Left forelimb (tissue), 1 donor: ENCODE measurements at regions not wholly inside any gene's neighbourhood (a gene's known extent, or its start where the extent isn't known, plus 50 kb on each side); places are given as distances from the start of the nearest gene placed in this dataset.
"Not testable (repeated sequence)": the region's sequence is repeated elsewhere in the genome, so short reads cannot be mapped to it uniquely, and the experiment has no call there.

Experiments used
- DNase-seq: peaks from one replicate; pipeline ENCODE4 v3.0.0-alpha.2; 2018; ENCODE audit warnings: low spot score

GRCh38 chr1:234817313-234818039, 207.5 kb upstream of the IRF2BP2 start:
- DNase-seq: not testable (repeated sequence)

GRCh38 chr1:234816864-234817263, 206.9 kb upstream of the IRF2BP2 start:
- DNase-seq: not testable (repeated sequence)

DNA sequence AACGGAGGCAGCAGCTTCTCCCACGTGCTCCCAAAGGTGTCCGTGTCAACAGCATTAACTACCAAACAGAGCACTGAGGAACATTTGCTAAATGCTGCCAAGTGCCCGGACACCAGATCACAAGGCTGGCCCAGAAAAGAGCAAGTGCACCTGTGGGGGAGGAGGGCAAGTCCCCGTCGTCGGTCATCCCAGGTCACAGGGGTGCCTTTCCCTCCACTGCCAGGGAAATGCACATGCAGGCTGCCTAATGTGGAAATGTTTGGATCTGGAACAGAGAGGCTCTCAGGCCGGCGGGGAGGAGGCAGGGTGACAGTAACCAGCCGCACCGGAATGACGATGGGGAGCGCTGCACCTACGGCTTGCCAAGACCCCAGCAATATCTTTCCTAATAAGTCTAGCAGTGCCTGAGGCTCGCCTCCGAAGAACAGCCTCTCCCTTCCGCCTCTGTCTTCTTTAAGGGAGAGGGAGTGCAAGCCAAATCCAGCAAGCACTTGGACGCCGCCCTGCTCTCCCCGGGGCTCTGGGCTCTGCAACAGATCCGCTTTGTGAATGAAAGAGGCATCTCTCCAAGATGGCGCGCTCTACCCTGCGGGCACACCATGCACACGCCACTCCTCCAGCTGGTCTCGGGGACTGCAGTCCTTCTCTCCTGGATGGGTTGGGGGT, 206.3 kb upstream of the IRF2BP2 start:
- peak; percentile 73 for DNase-seq

DNA sequence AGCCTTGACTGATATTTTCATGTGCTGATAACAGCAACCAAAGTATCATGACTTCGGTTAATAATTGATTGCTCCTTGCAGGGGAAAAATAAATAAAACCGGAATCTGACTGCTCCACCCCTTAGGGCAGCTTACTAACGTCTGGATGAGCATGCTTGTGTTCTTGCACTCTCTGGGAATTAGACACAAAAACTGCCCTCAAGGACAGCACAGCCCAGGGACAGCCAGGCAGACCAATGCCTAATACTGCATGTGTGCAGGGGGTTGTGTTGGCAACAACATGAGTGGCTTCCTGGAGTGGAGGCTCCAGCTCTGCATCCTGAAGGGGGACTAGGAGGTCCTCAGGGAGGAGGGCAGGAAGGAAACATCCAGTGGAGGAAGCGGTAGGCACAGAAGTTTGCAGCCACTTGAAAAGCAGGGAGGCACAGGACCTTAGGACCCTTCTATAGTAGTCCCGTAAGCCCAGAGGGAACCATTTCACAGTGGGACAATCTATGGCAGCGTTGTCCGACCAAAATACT, 205.4 kb upstream of the IRF2BP2 start:
- DNase-seq: not testable (repeated sequence)

DNA sequence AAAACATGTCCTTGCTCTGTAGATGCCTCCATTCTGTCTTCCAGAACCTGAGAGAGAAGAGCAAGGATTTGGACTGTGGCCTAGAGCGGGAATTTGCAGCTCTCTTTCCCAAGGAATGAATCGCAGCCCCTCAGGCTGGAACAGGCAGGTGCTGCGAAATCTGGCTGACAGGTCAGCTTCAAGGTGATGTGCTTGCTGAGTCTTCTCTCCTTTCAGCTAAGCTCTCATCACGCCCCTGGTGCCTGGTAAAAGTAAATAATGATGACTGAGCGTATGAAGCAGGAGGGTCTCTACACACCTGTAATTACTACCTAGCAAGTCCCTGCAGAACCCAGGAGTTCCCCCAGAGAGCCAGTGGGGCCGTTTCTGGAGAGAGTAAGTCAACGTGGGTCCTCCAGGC, 204.3 kb upstream of the IRF2BP2 start:
- DNase-seq: not testable (repeated sequence)

- not testable (repeated sequence) for DNase-seq
Measured at GRCh38 chr1:234811824-234812223, 201.8 kb upstream of the IRF2BP2 start.

GRCh38 chr1:234810726-234811125, 200.7 kb upstream of the IRF2BP2 start:
- not testable (repeated sequence) for DNase-seq

GRCh38 chr1:234809854-234810245, 199.9 kb upstream of the IRF2BP2 start:
- DNase-seq: not testable (repeated sequence)

- not testable (repeated sequence) for DNase-seq
Measured at GRCh38 chr1:234808943-234809853, 199.2 kb upstream of the IRF2BP2 start.

DNA sequence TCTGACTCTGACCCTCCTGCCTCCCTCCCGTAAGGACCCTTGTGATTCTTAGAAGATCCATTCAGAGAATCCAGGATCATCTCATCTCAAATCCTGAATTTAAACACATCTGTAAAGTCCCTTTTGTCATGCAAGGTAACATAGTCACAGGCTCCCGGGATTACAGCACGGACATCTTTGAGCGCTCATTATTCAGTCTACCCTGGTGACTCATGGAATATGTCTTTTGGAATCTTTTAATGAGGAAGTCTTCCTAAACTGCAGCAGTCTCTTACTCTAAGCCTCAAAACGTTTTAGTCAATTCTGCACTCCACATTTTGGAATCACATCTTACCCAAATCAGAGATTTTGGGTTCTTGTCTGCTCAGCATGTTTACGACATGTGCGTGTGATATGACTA, 198.5 kb upstream of the IRF2BP2 start:
- not testable (repeated sequence) for DNase-seq

DNA sequence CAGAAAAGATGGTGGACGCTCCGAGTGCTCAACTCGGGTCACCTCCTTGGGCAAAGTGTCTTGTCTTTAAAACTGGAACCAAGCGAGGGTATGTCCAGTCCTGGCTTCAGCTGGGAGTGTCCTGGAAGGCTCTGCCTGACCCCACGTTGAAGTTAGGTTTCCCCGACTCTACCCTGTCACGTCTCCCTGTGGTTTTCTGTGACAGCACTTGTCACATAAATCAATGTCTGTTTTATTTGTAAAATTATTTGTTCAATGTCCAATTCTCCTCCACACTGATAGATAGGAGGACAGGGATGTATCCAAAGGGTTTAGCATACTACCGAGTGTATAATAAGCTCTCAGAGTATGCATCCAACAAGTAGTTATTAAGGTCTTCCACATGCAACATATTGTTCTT, 197.7 kb upstream of the IRF2BP2 start:
- DNase-seq: not testable (repeated sequence)

DNA sequence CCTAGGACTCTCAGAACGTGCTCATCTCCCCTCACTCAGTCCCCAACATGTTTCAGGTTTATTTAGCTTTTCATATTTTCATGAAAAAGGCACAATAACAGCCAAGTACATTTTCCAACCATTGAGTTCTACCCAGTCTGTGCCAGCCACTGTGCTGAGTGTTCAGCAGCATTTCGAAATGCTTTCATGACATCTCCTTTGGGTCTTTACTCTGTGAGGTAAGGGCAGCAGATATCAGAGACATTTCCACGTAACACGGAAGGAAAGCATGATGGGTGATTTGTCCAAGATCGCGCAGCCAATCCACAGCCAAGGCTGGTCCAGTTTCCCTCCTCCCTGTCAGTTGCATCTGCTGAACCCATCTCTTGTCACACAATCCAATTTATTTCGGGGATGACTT, 192.6 kb upstream of the IRF2BP2 start:
- DNase-seq: peak; percentile 5

DNA sequence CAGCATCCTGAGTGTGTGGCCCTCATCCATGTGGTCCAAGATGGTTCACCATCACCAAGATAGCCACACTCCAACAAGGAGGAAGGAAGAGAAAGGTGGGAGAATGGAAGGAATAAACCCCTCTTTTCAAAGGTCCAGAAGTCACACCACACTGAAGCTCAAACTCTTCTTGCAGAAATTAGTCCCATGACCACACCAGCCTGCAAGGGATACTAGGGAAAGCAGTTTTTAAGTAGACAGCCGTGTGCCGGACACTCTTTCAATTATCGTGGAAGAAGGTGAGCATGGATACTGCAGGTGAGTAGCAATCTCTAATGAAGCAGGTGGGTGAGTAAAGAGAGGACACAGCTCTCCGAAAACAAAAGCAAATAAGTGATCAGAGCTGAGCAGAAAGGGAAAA, 191.7 kb upstream of the IRF2BP2 start:
- peak; percentile 6 for DNase-seq

DNA sequence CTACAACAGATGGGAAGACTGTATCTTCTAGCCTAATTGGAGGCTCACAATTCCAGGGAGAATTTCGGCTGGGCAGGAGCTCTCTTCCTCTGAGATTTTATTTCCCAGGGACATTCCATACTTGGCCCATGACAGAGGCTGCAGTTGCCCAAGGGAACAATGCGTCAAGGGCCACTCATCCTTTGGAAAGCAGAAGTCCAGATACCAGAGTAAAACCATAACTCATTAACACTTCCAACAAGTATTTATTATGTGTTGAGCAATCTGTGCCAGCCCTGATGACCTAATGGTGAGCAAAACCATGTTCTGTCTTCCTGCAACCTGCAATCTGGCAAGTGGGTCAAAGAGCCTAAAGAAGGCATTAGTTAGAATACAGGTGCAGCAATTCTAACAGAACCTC, 191.2 kb upstream of the IRF2BP2 start:
- not testable (repeated sequence) for DNase-seq

- DNase-seq: not testable (repeated sequence)
Measured at GRCh38 chr1:234800563-234800962, 190.6 kb upstream of the IRF2BP2 start.

DNA sequence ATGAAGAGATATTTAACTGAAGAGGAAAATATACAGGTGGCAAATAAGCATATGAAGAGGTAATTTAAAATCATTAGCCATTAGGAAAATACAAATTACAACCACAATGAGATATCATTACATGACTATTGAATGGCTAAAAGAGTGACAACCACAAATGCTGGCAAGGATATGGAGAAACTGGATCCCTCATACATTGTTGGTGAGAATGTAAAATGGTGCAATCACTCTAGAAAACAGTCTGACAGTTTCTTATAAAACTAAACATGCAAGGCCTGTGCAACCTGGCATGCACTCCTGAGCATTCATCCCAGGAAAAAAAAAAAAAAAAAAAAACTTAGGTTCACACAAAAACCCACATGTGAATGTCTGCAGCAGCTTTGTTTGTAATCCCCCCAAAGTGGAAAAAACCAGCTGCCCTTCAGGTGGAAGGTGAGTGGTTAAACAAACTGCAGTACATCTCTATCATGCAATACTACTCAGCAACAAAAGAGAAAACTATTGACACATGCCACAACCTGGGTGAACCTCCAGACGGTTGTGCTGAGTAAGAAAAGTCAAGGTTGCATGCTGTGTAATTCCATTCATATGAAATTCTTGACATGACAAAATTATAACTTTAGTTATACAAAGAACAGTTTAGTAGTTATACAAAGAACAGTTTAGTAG, 189.2 kb upstream of the IRF2BP2 start:
- DNase-seq: not testable (repeated sequence)

- DNase-seq: not testable (repeated sequence)
Measured at GRCh38 chr1:234797216-234797615, 187.2 kb upstream of the IRF2BP2 start.

DNA sequence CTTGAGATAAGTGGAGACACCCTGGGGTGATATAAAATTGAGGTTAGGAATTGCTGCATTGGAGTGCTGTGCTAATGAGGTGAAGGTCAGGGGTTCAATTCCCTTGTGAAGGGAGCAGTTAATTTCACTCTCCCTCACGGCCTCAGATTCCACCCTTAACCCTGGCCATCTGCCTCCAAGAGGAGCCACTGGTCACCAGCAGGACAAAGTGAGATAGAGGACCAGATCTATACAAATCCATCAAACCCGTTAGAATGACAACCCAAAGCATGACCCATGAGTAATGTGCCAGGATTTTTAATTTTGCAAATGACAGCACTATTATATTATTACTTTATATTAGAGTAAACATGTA, 186.4 kb upstream of the IRF2BP2 start:
- DNase-seq: peak; percentile 11

DNA sequence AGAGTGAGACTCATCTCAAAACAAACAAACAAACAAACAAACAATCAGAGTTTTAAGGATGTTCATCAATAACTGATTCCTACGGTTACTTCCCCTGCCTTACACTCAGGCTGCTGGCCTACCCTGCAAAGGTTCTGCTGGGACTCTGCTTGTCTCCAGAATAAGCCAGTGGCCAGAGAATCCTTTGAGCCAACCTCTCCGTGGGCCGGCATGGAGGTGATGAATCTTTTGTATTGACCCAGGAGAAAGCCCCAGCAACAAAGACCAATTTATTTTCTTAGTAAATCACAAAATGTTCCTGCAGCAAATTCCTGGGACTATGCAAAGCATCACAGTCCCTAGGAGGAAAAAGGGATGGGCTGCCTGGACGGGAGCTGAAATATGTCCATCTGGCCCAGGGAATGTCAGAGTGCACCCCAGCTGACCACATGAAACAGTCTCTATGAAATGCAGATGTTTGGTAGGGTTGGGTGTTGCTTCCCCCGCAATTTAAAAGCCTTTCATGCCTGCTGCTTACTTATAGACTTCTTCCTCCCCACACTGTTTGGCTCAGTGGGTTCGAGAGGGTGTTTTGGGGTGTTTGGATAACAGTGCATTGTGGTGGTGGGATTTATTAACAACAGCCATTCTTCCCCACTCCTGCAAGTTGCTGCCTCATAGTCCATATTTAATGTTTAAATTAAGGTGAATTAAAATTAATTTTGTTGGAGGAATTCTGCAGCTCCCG, 185.9 kb upstream of the IRF2BP2 start:
- DNase-seq: not testable (repeated sequence)

DNA sequence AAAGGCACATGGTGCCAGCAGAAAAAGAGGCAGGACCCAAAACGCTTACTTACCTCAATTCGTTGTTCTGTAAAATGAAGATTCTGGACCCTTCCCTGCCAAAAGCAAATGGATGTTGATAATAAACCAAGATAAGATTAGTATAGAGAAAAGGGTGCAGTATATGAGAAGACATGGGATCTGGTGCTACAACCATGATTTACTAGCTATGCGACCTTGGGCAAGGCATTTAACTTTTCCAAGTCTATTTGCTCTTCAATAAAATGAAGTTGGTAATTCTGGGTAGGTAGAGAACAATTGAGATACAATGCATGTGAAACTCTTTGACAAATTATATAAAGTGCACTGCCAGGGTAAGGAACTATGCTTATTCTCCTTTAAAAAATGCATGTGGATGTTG, 185.0 kb upstream of the IRF2BP2 start:
- DNase-seq: not testable (repeated sequence)

DNA sequence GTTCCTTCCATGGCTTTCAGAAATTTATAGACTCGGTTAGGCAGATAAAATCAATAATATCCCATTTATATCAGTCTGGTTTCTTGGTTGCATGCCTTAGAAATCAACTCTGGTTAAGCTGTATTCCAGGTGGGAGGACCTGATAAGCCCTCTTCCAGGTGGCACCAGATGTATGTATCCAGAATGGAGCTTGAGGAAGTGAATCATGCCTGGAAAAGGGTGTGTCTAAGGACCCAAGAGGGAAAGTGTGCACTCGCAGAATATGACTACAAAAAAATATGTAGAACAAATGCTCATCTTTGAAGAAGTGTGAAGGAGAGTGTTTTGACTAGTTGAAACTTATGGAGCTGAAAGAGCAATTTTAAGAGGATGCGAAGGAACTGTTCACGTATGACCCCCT, 184.5 kb upstream of the IRF2BP2 start:
- not testable (repeated sequence) for DNase-seq
